GM12872 (cell line): ENCODE measurements at regions not wholly inside any gene's neighbourhood (a gene's known extent, or its start where the extent isn't known, plus 50 kb on each side); places are given as distances from the start of the nearest gene placed in this dataset.

Source experiments
- TF ChIP-seq, protein P1 (sequence below): IDR thresholded peaks from 3 replicates; pipeline ENCODE4 v1.5.1; 2011; ENCODE audit warnings: low read depth, mild to moderate bottlenecking, low read length, moderate library complexity; ENCODE audit not compliant: insufficient read depth

GRCh38 chr10:80787952-80788351 is 250.2 kb downstream of the SH2D4B start:
- TF ChIP-seq, protein P1, sequence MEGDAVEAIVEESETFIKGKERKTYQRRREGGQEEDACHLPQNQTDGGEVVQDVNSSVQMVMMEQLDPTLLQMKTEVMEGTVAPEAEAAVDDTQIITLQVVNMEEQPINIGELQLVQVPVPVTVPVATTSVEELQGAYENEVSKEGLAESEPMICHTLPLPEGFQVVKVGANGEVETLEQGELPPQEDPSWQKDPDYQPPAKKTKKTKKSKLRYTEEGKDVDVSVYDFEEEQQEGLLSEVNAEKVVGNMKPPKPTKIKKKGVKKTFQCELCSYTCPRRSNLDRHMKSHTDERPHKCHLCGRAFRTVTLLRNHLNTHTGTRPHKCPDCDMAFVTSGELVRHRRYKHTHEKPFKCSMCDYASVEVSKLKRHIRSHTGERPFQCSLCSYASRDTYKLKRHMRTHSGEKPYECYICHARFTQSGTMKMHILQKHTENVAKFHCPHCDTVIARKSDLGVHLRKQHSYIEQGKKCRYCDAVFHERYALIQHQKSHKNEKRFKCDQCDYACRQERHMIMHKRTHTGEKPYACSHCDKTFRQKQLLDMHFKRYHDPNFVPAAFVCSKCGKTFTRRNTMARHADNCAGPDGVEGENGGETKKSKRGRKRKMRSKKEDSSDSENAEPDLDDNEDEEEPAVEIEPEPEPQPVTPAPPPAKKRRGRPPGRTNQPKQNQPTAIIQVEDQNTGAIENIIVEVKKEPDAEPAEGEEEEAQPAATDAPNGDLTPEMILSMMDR: no peak

GRCh38 chr10:80794994-80795393 is 257.3 kb downstream of the SH2D4B start:
- TF ChIP-seq, protein P1: no peak

- TF ChIP-seq, protein P1: no peak
Measured at GRCh38 chr10:80805343-80806020, 267.8 kb downstream of the SH2D4B start.

DNA sequence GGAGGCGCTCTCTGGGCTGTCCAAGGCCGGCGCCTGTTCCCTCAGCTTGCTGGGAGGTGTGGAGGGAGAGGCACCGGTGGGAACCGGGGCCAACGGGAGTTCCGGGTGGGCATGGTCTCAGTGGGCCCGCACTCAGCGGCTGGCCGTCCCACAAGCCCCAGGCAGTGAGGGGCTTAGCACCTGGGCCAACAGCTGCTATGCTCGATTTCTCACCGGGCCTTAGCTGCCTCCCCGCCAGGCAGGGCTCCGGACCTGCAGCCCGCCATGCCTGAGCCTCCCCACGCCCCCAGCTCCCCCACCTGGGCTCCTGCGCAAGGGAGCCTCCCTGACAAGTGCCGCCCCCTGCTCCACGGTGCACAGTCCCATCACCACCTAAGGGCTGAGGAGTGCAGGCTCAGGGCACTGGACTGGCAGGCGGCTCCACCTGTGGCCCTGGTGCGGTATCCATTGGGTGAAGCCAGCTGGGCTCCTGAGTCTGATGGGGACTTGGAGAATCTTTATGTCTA is 276.5 kb downstream of the SH2D4B start:
- TF ChIP-seq, protein P1: no peak

GRCh38 chr10:80829151-80829550 is 291.4 kb downstream of the SH2D4B start:
- TF ChIP-seq, protein P1: no peak

- TF ChIP-seq, protein P1: no peak
Measured at GRCh38 chr10:80829562-80829961, 291.9 kb downstream of the SH2D4B start.

GRCh38 chr10:80855348-80855971 is 317.8 kb downstream of the SH2D4B start:
- TF ChIP-seq, protein P1: peak; percentile 68
